ENCODE measurements at regions not wholly inside any gene's neighbourhood (a gene's known extent, or its start where the extent isn't known, plus 50 kb on each side); places are given as distances from the start of the nearest gene placed in this dataset.

GRCh38 chr10:6657669-6658068 is 77.6 kb upstream of the PRKCQ start:
- TF ChIP-seq IRF9 (tag; IDR thresholded peaks at IDR 0.05): no peak
- no peak for TF ChIP-seq L3MBTL2 (IDR thresholded peaks at IDR 0.05)
- peak; percentile 27; the same call in 1 of the 2 replicates for TF ChIP-seq MAFF (IDR thresholded peaks at IDR 0.05; ENCODE audit: low read length)
- TF ChIP-seq MAFK (IDR thresholded peaks at IDR 0.05; ENCODE audit: low read length): peak; percentile 21; the same call in 1 of the 2 replicates
- TF ChIP-seq ZNF274 (IDR thresholded peaks at IDR 0.05; ENCODE audit: borderline replicate concordance, low read depth, low read length): no peak
- TF ChIP-seq ZNF445 (CRISPR knock-in tag; IDR thresholded peaks at IDR 0.05; ENCODE audit: low read depth): no peak
- TF ChIP-seq MAFG (tag; conservative IDR thresholded peaks at IDR 0.05): peak; percentile 26
- TF ChIP-seq JUNB (CRISPR knock-in tag; conservative IDR thresholded peaks at IDR 0.05): no peak
- no peak for TF ChIP-seq U2AF2 (optimal IDR thresholded peaks at IDR 0.05; ENCODE audit: low read depth, low read length)
- TF ChIP-seq ZNF316 (IDR thresholded peaks at IDR 0.05): peak; percentile 66
- TF ChIP-seq ZNF436 (CRISPR knock-in tag; IDR thresholded peaks at IDR 0.05): no peak
- no peak for TF ChIP-seq RBM15 (IDR thresholded peaks at IDR 0.05; ENCODE audit: insufficient read depth, low read length)
- no peak for TF ChIP-seq SLC30A9 (CRISPR knock-in tag; IDR thresholded peaks at IDR 0.05)
- no peak for TF ChIP-seq ZHX1 (conservative IDR thresholded peaks at IDR 0.05; ENCODE audit: low read length)
- no peak for TF ChIP-seq DACH1 (IDR thresholded peaks at IDR 0.05; ENCODE audit: partially characterized antibody)
- no peak for TF ChIP-seq ZNF764 (CRISPR knock-in tag; IDR thresholded peaks at IDR 0.05; ENCODE audit: low read depth)
- TF ChIP-seq C11orf30 (IDR thresholded peaks at IDR 0.05; ENCODE audit: low read depth): peak; percentile 56; the same call in 1 of the 2 replicates
- no peak overlapping the region for H2AFZ ChIP-seq (ENCODE audit: low read depth, low read length)
- ATAC-seq (no peak), FAIRE-seq (no peak), DNase-seq (ENCODE audit: extremely low read depth in 1 of 4, low spot score in 3 of 4) (no peak)
- H3K4me2 ChIP-seq (ENCODE audit: insufficient read depth, low read length): no peak overlapping the region
- H3K9ac ChIP-seq (ENCODE audit: insufficient read depth in 1 of 2, low read depth in 2 of 2, low read length in 2 of 2): no peak overlapping the region
- H3K9me1 ChIP-seq (ENCODE audit: control insufficient read depth, insufficient read depth, low read length): no peaks in the 10 kb centered on the region
- WGBS (ENCODE audit: insufficient coverage, low coverage, missing lambda C conversion rate): 0% methylated on average over 1 of the region's 1 CpG
- no peaks in the 10 kb centered on the region for H3K4me1 ChIP-seq (replicated peaks in 1 of 2; ENCODE audit: control insufficient read depth in 2 of 2, insufficient read depth in 2 of 2, low read length in 2 of 2)
- intact Hi-C loops (cut with micrococcal nuclease) (no loop called here), in situ Hi-C loops (cut with MboI) (loop anchor here (25.0 kb wide), 1 partner anchor 545 kb away; no protein-coding TSS in a partner anchor)
- no peaks in the 10 kb centered on the region for H4K20me1 ChIP-seq (replicated peaks; ENCODE audit: control insufficient read depth, insufficient read depth, low read length)
- no peak overlapping the region for H3K27ac ChIP-seq (ENCODE audit: extremely low read depth, low read depth, low read length)
- no peaks in the 10 kb centered on the region for H3K79me2 ChIP-seq (ENCODE audit: control insufficient read depth, insufficient read depth, low read length)
- POLR2A ChIA-PET: interaction anchor here (0.6 to 0.7 kb wide), 2 partner anchors 10 to 992 kb away, joined by 3 to 4 read pairs; no protein-coding TSS in a partner anchor
- no peaks in the 10 kb centered on the region for H3K36me3 ChIP-seq (ENCODE audit: control insufficient read depth, insufficient read depth, low read length)
- BruUV-seq (replicated peaks): no TSS peak
- CTCF ChIA-PET (ENCODE audit: low intra/inter-chr PET ratio): no interaction called here
- H3K4me3 ChIP-seq: no peak overlapping the region
- no peaks in the 10 kb centered on the region for H3K9me3 ChIP-seq (replicated peaks; ENCODE audit: control insufficient read depth, insufficient read depth, low read depth, low read length)
- peaks cover 4 to 15% of the 10 kb centered on the region in 2 experiments; a peak in 2 of 5 replicates for H3K27me3 ChIP-seq (ENCODE audit: control insufficient read depth in 2 of 2, insufficient read depth in 2 of 2, low read length in 2 of 2)
